Heart left ventricle (tissue), 13 donors: ENCODE measurements at regions not wholly inside any gene's neighbourhood (a gene's known extent, or its start where the extent isn't known, plus 50 kb on each side); places are given as distances from the start of the nearest gene placed in this dataset.

Experiments
- CTCF ChIP-seq, 12 donors: fragments of 200-600 bp; sonication (generic) in 4 of 12; IDR thresholded peaks; one replicate each; pipeline versions ENCODE4 v1.5.0 to v1.8.0; 2018 to 2022; ENCODE audit warnings: antibody characterized with exemption in 12 of 12, mild to moderate bottlenecking in 5 of 12
- POLR2A ChIP-seq, 2 donors: fragments of 450-650 bp; IDR thresholded peaks; one replicate each; pipeline ENCODE4 v1.6.1; 2017; ENCODE audit warnings: antibody characterized with exemption in 2 of 2, mild to moderate bottlenecking in 2 of 2, moderate library complexity in 2 of 2
- donor health status: ischemic (EF 13 %, LVEDD 7.1; RV severe dilation, severe dysfunction).
- donor health status: DM: no; HTN: yes; CAD: no.
- donor health status: DM: no; HTN: no; CAD: no.
- donor health status: ischemic (EF 25% LVEDD 6.9; RV normal size, moderate dysfunction).
- donor health status: ischemic (EF 25% LVEDD 5.7; RV mildly dilated, moderate dysfunction).
- donor health status: ischemic (EF 35%, LVEDD 5.7; RV mildly dilated, moderate dysfunction).
- donor health status: nonischemic (EF 11% LVEDD 7.7; RV severe dilation, severe dysfunction).
- donor health status: DM: yes; HTN: yes; CAD: no.
- donor health status: PGD.
- donor health status: ischemic (EF 29% LVEDD 5.4; RV normal size, mild dysfunction).
- donor health status: nonischemic (EF 23%, LVEDD 6.1; RV moderate dilation, normal function).

- TF ChIP-seq POLR2A (IDR thresholded peaks at IDR 0.05) (no peak), CTCF (IDR thresholded peaks at IDR 0.05) (no peak)
Observed at GRCh38 chrX:68940601-68941000, 111.8 kb downstream of the EFNB1 start.
